ENCODE measurements at regions not wholly inside any gene's neighbourhood (a gene's known extent, or its start where the extent isn't known, plus 50 kb on each side); places are given as distances from the start of the nearest gene placed in this dataset.
A peak's percentile ranks its signal among the peaks of the same experiment; 100 is the strongest.

DNA sequence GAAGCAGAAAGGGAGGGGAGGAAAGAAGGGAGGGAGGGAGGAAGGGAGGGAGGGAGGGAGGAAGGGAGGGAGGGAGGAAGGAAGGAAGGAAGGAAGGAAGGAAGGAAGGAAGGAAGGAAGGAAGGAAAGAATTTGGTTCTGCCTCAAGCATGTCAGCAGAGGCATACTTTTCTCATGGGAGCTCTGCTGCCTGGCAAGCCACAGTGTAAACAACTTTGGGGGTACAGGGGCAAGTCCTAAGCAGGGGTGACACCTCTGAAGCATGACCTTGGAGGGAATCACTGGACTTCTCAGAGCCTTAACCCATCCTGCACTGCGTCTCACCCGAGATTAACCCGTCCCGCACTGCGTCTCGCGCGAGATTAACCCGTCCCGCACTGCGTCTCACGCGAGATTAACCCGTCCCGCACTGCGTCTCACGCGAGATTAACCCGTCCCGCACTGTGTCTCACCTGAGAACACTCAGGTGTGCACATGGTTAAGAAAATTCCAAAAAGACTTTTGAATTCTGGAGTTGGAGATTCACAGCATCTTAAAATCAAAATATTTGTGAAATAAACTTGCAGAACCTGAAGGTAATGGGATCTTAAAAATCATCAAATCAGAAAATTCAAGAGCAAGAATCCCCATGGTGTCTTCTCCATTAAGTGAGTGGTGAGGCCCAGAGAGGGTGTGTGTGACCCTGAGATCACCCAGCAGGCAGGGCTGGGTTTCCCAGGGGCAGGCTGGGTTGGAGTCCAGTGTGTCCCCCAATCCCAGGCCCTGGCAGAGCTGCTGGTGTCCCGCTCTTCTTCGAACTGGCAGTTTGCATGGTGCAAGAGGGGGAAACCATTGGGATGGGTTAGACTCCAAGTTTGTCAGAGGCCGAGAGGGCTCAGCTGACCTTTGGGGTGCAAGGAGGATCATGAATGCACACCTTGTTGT lies 190.4 kb downstream of the MN1 start:
- no peak for DNase-seq (ENCODE audit: low read depth)

DNA sequence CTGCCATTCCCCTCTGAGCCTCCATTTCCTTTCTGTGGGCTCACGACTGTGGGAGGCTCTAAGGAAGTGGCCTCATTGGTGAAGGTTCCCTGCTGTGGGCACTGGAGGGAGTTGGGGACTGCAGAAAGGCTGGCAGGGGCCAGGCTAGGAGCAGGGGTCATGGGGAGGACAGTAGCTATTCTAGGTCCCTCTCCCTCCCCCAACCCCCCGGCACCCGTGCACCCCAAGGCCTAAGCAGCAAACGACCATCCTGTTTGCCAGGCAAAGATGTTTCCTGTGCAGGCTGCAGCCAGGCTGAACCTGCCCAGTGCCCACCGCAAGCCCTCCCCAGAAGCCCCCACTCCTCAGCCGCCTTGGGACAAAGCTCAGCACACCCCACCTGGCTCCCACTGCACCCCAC lies 189.4 kb downstream of the MN1 start:
- no peak for DNase-seq (ENCODE audit: low read depth)

DNA sequence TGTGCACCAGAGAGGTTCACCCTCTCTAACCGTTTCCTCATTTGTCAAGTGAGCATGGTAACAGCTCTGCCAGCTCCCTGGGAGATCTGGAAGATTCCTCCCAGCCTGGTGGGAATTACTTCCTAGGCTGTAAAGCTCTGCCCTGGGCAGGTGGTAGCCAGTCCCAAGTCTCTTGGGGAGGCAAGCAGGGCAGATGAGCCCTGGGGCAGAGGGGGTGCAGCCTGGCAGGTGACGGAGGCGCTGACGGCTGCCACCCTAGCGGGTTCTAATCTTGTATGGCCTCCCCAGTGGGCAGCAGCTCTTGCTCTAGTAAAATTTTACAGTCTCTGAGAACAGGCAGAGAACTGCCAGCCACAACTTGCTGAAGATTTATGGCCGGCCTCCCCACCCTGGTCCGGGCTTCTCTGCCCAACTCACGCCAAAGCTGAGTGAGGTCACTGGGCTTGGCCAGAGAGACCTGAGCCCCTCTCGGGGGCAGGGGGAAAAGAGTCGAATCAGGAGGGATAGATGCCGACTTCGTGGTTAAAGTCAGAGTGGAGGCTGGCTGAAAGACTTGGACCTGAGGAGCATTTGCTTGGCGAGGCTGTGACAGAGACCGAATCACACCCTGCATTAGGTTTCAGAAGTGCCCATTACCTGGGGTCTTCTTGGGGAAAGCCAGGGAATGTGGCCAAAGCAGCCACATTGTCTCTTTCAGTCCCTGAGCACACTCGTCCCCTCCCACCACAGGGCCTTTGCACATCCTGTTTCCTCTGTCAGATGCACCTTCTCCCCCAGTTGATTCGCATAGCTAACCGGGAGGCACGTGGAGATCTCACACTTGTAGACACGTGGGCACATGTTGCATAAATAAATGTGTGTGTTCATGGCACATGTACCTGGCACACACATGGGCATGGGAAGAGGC lies 188.2 kb downstream of the MN1 start:
- DNase-seq (ENCODE audit: low read depth) = no peak

DNA sequence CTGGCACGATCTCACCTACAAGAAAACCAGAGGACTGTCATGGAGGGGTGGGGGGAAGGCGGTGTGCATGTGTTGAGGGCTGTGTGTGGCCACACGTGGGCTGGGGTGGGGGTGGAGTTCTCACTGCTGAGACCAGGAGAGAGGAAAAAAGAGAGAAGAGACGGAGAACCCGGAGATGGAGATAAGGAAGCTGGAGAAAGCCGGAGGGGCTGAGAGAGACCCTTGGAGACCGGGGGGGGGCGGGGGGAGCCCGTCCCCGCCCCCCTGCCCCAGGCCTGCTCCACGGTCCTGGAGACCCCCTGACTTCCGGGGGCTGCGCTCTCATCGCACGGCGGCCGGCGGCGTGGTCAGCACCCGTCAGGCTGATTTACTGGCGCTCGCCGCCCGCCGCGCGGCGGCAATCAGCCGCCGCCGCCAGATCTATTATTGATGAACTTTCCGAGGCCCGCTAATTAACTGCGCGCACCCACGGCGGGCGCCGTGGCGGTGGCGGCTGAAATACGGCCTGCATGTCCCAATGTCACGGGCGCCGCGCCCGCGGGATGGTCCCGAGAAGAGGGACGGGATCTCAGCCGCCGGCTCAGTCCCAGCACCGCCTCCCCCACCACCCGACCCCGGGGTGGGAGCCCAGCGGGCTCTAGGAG lies 187.4 kb downstream of the MN1 start:
- no peak for DNase-seq (ENCODE audit: low read depth)

DNA sequence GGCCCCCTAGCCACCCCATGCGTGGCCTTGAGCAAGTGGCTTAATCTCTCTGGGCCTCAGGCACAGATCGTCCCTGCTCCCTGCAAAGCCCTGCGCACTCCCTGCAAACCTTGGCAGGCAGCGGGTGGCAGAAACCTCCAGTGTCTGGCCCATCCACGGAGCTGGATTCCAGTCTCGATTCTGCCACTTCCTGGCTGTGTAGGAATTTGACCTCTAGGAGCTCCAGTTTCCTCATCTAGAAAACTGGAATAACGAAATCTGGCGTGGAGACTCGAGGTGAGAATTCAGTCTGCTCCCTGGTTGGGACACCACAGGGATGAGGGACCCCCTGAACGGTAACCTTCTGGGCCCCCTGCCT lies 186.9 kb downstream of the MN1 start:
- no peak for DNase-seq (ENCODE audit: low read depth)

DNA sequence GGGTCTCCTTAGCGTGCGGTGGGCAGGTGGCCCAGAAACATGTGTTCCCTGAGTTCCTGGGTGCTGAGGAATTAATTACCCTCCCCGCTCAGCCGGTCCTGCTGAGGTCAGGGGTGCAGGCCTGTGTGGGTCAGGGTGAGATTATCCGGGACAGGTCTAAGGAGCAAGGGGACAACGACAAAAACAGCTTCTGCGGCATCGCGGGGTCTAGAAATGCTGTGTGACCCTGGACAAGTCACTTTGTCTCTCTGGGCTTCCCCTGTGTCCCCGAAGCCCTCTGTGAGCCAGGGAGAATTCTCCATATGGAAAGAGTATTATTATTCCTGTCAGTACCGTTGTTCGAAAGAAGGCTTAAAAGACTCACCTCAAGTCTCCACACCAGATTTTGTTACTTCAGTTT lies 186.1 kb downstream of the MN1 start:
- no peak for DNase-seq (ENCODE audit: low read depth)

DNA sequence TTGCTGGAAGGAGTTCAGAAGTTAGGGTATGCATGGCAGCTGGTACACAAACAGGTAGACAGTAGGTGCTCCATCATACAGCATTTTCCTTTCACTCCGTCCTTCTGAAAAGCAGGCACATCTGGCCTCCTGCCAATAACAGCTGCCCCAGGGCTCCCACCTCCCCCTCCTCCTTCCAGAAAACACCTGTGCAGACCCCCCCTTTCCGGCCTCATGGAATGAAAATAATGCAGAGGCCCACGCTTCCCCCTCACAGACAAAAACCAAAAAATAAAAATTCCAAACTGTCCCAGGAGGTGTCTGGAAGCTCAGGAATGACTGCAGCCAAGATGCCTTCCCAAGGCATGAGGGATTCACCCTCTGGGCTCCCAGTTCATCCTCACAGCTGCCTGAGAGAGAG lies 185.5 kb downstream of the MN1 start:
- DNase-seq (ENCODE audit: low read depth) = peak; percentile 7

DNA sequence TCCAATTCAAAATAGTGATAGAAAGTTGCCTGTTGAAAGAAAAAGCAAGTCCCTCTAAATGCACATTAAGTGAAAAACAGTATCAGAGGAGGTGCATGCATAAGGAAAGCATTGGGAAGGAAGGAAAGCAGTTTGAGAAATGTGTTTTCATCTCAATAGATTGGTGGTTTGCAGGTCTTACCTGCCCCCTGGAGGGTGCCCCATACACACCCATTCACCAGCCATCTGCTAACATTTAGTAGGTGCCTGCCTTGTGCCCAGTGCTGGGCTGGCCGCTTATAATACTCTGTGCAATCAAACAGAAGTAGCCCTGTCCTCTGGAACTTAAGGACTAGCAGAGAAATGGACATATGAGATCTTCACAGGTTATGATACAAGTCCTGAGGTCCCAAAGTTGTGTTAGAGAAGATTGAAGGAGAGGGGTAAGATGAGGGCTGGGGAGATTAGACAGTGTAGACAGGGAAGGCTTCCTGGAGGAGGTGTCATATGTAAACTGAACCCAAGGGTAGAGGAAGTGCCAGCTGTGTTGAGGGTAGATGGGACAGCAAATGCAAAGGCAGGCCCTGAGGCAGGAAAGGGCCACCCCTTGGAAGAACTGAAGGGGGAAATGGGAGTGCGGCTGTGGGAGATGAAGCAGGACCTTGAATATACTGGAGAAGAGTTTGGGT lies 184.2 kb downstream of the MN1 start:
- no peak for DNase-seq (ENCODE audit: low read depth)

DNA sequence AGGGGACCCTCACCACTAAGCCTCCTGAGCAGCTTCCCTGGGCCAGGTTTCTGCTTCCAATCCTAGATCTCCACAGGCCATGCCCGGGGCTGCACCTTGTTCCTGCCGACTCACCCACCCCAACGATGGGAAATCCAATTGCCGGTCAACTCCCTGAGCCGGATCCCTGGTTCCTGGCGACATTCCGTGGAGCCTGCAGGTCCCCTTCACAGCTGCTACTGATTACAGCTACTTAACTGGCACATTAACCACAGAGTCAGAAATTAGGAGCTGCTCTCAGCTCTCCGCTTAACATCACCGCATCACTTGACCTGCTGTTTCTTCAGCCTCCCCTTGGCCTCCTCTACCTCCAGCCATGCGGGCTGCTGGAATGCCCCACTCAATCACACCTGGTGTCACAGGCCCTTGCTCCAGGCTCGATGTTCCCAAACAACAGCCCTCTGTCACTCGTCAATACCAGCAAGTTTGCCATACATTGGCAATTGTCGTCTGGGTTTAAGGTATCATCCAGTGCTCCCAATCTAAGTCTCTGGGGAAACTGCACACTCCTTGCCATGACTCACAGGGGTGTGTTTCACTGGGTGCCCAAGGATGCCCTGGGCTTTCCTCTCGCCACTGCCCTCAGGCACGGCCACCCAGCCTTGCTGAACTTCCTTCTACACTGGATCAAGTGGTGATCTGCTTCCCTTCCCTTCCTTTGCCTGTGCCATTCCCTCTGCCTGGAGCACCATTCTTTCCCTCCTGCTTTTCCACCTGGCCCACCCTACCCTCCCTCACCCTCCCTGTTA lies 181.0 kb downstream of the MN1 start:
- DNase-seq (ENCODE audit: low read depth) = no peak

DNA sequence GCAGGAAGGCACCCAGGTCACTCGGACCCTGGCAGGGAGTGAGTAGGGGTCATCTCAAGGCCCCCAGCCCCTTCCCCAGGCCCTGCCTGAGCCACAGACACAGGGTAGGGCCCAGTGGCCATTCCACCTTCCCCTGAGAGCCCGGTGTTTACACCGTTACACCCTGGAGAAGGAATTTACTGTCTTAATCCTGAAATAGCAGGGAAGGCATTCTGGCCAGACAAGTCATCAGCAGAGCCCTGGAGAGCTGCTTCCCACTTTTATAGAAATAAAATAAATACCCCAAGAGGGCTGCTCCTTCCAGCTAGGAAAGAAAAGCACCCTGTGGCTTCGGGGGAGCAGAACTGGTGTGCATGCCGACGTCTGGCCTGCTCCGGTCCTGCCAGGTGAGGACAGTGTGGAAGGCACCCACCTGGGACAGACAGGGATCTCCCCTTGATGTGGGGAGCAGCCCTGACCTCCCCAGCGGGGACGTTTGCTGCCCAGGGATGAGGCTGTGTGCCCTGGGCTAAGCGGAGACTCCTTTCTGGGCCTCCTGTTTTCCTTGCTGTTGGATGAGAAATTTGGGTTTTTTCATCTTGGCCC lies 180.0 kb downstream of the MN1 start:
- no peak for DNase-seq (ENCODE audit: low read depth)

DNA sequence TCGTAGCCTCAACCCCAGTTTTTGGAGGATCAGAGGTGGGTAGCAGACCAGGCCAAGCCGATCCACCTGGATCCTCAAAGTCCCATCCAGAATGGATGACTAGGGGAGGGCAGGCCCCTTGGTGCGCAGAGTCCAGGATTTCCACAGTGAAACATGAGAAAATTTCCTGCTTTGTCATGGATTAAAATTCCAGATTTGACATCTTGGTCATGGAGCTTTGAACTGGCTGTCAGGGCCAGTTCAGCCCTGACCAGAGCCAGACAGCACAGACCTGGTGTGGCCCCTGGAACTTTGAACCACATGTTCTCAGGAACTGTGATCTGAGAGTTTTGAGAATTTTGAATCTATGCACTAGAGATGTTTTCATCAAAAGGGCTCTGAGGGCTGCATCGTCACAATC lies 177.5 kb downstream of the MN1 start:
- DNase-seq (ENCODE audit: low read depth) = no peak

DNA sequence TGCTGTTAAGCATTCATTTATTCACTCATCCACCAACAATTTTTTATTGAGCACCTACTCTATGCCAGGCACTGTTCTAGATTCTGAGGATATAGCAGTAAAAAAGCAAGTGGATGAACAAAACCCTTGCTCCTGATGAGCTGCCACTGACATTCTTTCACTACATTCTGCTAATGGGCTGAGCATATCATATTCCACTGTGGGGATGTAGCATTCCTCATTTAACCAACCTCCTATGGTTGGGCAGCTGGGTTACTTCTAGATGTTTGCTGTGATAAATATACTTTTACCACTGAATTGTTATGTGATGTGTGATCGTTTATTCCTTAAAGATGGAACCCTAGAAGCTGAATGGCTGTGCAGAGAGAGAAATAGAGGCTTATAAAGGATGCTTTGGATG lies 176.9 kb downstream of the MN1 start:
- DNase-seq (ENCODE audit: low read depth) = peak; percentile 32

DNA sequence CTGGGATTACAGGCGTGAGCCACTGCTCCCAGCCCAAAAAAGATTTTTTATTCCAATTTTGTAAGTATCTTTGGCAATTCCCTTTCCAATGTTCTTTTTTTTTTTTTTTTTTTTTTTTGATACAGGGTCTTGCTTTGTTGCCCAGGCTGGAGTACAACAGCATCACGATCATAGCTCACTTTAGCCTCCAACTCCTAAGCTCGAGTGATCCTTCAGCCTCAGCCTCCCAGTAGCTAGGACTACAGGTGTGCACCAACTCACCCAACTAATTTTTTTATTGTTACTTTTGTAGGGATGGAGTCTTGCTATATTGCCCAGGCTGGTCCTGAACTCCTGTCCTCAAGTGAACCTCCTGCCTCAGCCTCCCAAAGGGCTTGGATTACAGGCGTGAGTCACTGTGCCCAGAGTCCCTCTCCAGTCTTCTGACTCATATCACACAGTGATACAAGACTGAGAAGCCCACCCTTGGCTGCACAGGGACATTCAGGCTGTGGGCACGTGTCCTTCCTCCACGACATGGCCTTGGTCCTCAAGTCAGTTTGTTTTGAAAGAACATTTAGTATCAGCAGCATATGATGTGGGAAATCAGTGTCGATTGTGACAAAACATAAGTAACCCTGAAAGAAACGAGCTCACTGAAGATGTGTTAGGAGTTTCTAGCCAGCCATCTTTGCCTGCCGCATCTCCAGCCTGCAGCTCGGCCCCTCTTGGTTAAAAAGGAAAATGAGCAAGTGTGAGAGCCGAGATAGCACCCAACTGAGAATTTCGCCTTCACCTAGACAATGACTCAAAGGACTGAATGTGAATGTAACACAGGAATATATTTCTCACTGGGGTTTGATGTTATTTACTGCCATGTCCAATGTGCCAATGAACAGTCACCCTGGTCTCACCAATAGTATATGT lies 175.5 kb downstream of the MN1 start:
- DNase-seq (ENCODE audit: low read depth) = no peak

DNA sequence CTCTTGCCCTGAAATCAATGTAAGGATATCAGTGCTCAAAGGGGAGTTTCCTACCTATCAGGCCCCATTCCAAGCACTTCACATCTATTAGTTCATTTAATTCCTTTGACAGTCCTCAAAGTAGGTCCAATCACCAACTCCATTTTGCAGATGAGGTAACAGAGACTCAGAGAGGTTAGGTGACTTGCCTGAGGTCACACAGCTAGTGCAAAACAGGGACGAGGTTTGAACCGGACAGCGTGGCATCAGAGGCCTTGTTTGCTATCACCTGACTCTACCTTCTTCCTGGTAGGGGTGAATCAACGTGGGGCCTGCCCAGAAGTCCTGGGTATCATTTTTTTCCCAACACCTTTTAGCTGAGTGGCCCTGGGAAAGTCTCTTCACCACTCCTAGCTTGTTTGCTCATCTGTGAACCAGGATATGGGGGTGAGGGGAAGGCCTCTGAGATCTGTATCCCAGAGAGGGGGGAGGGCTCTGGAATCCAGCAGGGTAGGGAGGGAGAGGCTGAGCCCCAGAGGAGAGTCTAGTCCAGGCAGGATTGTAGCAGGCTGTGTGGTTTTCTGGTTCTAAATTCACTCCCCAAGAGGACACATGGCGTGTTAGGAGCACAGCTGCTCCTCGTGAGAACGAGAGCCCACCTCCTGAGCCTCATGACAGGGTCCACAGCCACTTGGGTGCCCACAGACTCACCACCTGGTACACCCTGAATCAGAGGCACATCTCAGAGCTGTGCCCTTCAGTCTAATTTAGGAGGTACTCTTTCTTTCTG lies 174.7 kb downstream of the MN1 start:
- DNase-seq (ENCODE audit: low read depth) = no peak

DNA sequence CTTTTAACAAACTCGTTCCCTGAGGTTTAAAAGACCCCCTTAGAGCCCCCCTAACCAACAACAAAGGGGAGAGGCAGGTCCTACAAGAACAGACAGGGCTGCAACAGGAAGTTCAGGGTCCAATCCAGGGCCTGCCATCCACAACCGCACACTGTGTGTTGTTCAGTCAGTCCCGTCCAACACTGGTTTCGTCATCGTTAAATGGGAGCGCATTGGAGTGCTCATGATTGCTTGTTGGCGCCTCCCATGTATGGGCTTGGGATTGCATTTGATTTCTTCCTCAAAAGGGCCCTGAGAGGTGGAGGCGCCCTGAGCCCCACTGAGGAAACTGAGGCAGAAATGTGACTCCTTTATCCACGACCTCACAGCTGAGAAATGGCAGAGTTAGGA lies 174.1 kb downstream of the MN1 start:
- DNase-seq (ENCODE audit: low read depth) = no peak

DNA sequence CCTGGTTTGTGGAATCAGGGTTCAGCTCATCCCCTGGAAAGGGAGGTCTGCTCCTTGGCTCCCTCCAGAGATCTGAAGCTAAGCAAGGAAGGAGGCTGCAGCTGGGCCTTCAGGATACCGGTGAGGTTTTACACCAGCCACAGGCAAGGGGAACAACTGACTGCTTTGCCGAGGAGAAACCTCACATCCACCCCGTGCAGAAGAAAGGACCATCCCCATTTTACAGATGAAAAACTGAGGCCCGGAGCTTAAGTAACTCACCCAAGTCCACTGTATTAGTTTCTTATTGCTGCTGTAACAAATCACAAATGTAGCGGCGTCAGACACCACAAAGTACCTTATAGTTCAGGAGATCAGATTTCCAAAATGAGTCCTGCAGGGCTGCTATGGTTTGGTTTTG lies 173.7 kb downstream of the MN1 start:
- DNase-seq (ENCODE audit: low read depth) = no peak

DNA sequence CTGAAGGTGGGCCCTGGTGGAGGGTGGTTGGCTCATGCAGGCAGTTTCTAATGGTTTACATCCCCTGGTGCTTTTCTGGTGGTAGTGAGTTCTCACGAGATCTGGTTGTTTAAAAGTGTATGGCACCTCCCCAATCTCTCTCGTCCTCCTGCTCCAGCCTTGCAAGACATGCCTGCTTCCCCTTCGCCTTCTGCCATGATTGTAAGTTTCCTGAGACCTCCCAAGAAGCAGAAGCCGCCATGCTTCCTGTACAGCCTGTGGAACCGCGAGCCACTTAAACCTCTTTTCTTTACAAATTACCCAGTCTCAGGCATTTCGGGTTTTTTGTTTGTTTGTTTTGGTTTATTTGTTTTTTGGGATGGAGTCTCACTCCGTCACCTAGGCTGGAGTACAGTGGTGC lies 173.2 kb downstream of the MN1 start:
- DNase-seq (ENCODE audit: low read depth) = no peak

DNA sequence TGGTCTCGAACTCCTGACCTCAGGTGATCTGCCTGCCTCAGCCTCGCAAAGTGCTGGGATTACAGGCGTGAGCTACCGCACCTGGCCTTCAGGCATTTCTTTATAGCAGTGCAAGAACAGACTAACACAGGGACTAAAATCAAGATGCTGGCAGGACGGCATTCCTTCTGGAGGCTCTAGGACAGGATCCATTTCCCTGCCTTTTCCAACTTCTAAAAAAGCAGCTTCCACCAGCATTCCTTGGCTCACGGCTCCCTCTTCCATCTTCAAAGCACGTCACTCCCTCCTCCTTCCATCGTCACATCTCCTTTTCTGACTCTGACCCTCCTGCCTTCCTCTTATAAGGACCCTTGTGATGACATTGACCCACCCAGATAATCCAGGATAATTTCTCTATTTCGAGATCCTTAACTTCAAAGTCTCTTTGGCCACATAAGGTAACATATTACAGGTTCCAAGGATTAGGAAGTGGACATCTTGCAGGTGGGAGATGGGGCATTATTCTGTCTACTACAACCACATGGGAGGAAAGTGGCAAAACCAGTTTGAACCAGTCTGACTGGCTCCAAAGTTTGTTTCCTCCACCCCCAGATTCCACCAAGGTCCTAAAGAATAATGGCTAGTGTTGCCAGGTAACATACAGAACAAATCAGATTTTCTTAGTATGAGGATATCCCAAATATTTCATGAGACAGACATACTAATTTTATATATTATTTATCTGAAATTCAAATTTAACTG lies 172.5 kb downstream of the MN1 start:
- DNase-seq (ENCODE audit: low read depth) = no peak

All from LHCN-M2 (cell line).